HG02610 (cell line): ENCODE measurements at regions not wholly inside any gene's neighbourhood (a gene's known extent, or its start where the extent isn't known, plus 50 kb on each side); places are given as distances from the start of the nearest gene placed in this dataset.

ENCODE experiments used
- ATAC-seq: cut with Tn5 transposase; IDR thresholded peaks from one replicate; pipeline ENCODE4 v1.9.1; 2021; ENCODE audit warnings: mild to moderate bottlenecking, moderate library complexity; ENCODE audit not compliant: unreplicated experiment

GRCh38 chr21:27268290-27268689 lies 301.4 kb upstream of the ADAMTS5 start:
- ATAC-seq, result no peak

DNA sequence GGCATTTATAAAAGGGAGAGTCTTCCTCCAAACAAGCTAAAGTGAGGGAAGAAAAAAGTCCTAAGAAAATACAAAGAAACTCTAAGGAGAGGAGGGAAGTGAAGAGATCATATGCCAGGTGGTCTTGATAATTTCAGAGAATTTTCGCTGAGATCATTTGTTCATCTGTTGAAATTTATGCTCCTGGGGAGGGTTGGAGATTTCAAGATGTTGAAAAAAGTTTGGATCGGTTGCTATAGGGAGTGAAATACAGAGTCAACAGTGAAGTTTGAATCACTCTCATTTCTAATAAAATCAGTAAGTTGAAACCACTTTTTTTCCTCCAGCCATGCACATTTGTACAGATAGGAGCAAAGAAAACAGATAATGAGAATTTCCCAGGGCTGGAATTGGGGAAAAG lies 299.1 kb upstream of the ADAMTS5 start:
- ATAC-seq, result no peak

DNA sequence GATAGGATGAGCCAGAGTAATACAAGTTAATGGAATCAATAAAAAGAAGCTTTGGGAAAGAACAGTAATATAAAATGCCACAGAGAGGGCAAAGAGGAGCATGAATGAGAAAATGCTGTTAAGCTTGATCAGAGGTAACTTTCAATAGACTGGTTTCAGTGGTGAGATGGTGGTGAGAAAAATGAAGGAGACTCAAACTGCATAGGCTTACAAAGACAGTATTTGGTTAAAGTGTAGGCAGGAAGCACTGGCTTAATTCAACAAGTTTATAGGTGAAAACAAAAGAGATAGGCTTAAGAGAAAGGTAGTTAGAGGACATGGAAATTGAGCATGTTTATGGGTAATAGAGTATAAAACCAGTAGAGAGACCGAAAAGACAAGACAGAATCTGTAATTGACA lies 298.6 kb upstream of the ADAMTS5 start:
- ATAC-seq, result no peak

- ATAC-seq, result no peak
Observed at GRCh38 chr21:27261676-27262075, 294.8 kb upstream of the ADAMTS5 start.

GRCh38 chr21:27260728-27261127 lies 293.8 kb upstream of the ADAMTS5 start:
- ATAC-seq, result no peak

GRCh38 chr21:27258742-27259448 lies 292.0 kb upstream of the ADAMTS5 start:
- ATAC-seq, result no peak

GRCh38 chr21:27257908-27258556 lies 291.1 kb upstream of the ADAMTS5 start:
- no peak for ATAC-seq

DNA sequence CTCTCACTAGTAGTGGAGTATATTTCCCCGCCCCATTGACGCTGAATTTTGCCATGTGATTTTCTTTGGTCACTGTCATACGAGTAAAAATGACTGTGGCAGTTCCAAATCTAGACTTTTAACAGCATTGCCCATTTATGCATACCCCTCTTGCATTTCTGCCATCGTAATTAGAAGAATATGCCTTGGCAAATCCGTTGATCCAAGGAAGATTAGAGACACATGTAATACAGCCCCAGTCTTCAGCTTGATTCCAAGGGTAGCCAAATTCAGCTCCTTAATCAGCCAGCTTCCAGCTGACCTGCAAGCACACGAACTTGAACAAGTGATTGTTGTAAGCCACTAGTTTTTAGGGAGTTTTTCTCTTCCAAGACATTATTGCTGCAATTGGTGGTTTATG lies 290.3 kb upstream of the ADAMTS5 start:
- no peak for ATAC-seq

GRCh38 chr21:27251752-27252151 lies 284.9 kb upstream of the ADAMTS5 start:
- ATAC-seq, result no peak

- ATAC-seq, result no peak
Observed at GRCh38 chr21:27250366-27250765, 283.5 kb upstream of the ADAMTS5 start.

DNA sequence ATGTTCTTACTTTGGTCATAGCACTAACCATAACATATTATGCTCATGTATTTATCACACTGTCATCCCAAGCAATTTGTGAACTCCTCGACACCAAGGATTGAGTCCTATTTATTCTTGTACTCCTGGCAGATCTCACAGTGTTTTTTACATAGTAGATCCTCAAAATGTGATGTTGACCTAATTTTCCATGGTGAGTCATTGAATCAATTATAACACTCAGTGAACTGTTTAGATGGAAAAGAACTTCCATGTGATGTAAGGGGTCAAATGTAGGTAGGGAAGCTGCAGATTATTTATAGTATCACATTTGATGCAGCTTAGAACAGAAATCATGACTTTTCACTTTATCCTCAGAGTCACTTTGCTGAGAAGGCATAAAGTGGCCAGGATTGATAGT lies 281.9 kb upstream of the ADAMTS5 start:
- ATAC-seq, result no peak

DNA sequence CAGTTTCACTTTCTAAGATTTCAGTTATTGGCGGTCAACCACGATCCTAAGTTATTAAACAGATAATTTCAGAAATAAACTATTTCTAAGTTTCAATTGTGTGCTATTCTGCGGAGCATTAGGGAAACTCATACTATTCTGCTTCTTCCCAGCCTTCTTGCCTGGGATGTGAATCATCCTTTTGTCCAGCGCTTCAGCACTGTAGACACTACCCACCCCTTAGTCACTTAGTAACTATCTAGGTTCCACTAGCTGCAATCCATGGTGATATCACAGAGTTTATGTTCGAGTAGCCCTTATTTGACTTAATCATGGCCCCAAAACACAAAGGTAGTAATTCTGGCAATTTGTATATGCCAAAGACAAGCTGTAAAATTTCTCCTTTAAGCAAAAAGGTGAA lies 279.9 kb upstream of the ADAMTS5 start:
- no peak for ATAC-seq

DNA sequence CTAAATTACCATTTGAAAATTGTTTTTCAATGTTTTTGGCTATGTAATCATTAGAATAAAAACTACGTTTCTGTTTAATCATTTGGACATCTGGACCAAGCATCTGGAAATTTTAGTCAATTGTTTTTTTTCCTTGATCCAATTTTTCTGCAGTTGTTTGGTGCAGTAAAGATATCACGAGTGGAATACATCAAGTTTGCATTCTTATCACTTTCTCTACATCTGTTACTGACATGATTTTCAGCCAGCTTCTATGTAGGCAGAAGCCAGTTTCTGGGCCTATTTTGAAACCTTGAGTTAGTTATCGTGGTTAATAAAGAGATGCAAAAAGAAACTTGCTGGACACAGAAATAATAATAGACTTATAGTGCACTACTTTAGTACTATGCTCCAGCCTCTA lies 277.9 kb upstream of the ADAMTS5 start:
- no peak for ATAC-seq

- ATAC-seq, result no peak
Observed at GRCh38 chr21:27244352-27244751, 277.5 kb upstream of the ADAMTS5 start.

GRCh38 chr21:27240839-27241238 lies 274.0 kb upstream of the ADAMTS5 start:
- no peak for ATAC-seq

DNA sequence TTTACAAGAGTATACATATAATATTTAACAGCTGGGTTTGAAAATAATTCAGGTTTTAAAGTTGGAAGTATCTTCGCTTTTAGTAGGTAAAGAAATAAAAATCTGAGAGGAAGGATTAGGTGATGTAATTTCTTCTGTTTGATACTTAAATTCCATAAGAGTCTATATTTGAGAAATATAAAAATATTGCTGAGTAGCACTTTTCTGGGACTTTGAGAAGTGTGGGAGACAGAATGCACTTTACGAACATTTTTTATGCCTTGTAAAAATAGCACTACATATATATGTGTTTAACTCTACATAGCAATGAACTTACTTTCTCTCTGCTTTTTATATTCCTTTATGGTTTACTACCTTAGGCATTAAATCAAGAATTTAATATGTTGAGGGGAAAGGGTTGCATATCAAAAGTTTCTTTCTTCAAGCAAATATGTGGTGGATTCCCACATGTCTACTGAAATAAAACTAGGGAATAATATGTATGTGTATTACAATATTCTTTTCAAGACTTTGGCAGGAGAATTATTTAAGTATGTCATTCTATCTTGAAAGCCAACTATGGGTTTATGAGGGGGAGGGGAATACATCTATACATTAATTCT lies 266.7 kb upstream of the ADAMTS5 start:
- ATAC-seq, result no peak

- no peak for ATAC-seq
Observed at GRCh38 chr21:27225940-27226339, 259.1 kb upstream of the ADAMTS5 start.

GRCh38 chr21:27225151-27225550 lies 258.3 kb upstream of the ADAMTS5 start:
- ATAC-seq, result no peak

- no peak for ATAC-seq
Observed at GRCh38 chr21:27224169-27224568, 257.3 kb upstream of the ADAMTS5 start.

DNA sequence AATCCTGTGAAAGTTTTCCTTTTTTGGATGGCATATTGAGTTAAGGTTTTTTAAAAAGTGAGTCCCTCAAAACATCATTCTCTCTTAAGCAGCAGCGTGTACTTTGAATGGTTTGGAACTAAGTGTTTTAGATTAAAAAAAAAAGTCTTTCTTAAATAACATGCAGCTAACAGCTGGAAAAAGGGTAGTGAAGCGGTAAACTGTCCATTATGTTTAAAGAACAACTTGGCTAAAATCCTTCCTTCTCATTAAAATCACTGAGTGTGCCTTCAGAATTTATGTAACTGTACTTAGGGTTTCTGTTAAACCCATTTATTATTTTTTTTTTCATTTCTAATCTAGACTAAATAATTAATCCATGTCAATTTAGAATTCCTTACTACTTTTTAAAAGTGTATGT lies 254.2 kb upstream of the ADAMTS5 start:
- ATAC-seq, result no peak

- no peak for ATAC-seq
Observed at GRCh38 chr21:27220416-27220815, 253.5 kb upstream of the ADAMTS5 start.

DNA sequence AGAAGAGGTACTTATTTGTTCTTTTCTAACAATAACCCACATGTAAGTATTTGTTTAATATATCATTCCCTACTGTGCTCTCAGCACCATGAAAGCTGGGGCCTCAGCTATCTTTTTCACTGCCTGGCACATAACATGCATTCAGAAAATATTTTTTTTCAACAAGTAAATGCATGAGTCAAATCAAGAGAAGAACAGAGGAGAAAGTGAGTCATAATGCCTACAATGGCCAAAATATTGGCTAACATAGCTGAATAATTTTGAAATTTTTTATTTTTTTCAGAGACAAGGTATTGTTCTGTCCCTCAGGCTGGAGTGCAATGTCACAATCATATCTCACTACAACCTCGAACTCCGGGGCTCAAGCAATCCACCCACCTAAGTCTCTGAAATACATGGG lies 252.2 kb upstream of the ADAMTS5 start:
- ATAC-seq, result no peak
